NCI-H1092 treated with DMSO at 0.1 percent for 48 hours (cell line): ENCODE measurements at regions not wholly inside any gene's neighbourhood (a gene's known extent, or its start where the extent isn't known, plus 50 kb on each side); places are given as distances from the start of the nearest gene placed in this dataset.
"Not testable (repeated sequence)": the region's sequence is repeated elsewhere in the genome, so short reads cannot be mapped to it uniquely, and the experiment has no call there.

Experiments used
- DNase-seq: peaks from one replicate; lab custom pipeline; 2025; lab: John Stamatoyannopoulos, UW

GRCh38 chr12:34303091-34303870, 281.0 kb downstream of the ALG10 start:
- no peak for DNase-seq

- no peak for DNase-seq
These were observed 281.7 kb downstream of the ALG10 start for GRCh38 chr12:34304001-34304400.

GRCh38 chr12:34304546-34304945, 282.2 kb downstream of the ALG10 start:
- no peak for DNase-seq

GRCh38 chr12:34305176-34305575, 282.9 kb downstream of the ALG10 start:
- DNase-seq: no peak

- DNase-seq: no peak
These were observed 284.0 kb downstream of the ALG10 start for GRCh38 chr12:34306133-34306830.

- DNase-seq: not testable (repeated sequence)
These were observed 287.8 kb downstream of the ALG10 start for GRCh38 chr12:34309806-34310804.

- DNase-seq: no peak
These were observed 289.0 kb downstream of the ALG10 start for GRCh38 chr12:34311337-34311736.

GRCh38 chr12:34327671-34328070, 305.4 kb downstream of the ALG10 start:
- DNase-seq: no peak

GRCh38 chr12:34333337-34333736, 311.0 kb downstream of the ALG10 start:
- DNase-seq: no peak

GRCh38 chr12:34334538-34334937, 312.2 kb downstream of the ALG10 start:
- no peak for DNase-seq

- no peak for DNase-seq
These were observed 312.9 kb downstream of the ALG10 start for GRCh38 chr12:34334953-34335743.

- DNase-seq: no peak
These were observed 313.5 kb downstream of the ALG10 start for GRCh38 chr12:34335819-34336262.

GRCh38 chr12:34336619-34337465, 314.5 kb downstream of the ALG10 start:
- no peak for DNase-seq

GRCh38 chr12:34338751-34339150, 316.5 kb downstream of the ALG10 start:
- no peak for DNase-seq

GRCh38 chr12:34339922-34340321, 317.6 kb downstream of the ALG10 start:
- DNase-seq: no peak

- DNase-seq: no peak
These were observed 318.5 kb downstream of the ALG10 start for GRCh38 chr12:34340534-34341361.

GRCh38 chr12:34341362-34341733, 319.1 kb downstream of the ALG10 start:
- no peak for DNase-seq

GRCh38 chr12:34342048-34342447, 319.8 kb downstream of the ALG10 start:
- DNase-seq: no peak

GRCh38 chr12:34343345-34343744, 321.0 kb downstream of the ALG10 start:
- no peak for DNase-seq

- DNase-seq: no peak
These were observed 321.5 kb downstream of the ALG10 start for GRCh38 chr12:34343766-34344165.
